HepG2 (cell line): ENCODE measurements at regions not wholly inside any gene's neighbourhood (a gene's known extent, or its start where the extent isn't known, plus 50 kb on each side); places are given as distances from the start of the nearest gene placed in this dataset.

Source experiments
- ATAC-seq: fragments of 200-7000 bp; cut with Tn5 transposase; 3 replicates; pipeline ENCODE4 v1.9.1; 2020; ENCODE audit warnings: mild to moderate bottlenecking, moderate library complexity
- BruUV-seq: library from RNA; stranded (reverse); fragments of 400-500 nt; replicated peaks from 2 replicates; lab custom pipeline; 2021; lab: Mats Ljungman, UMichigan
- CTCF ChIA-PET: fragments of 300-600 bp; formaldehyde crosslinking; extraction: SDS; loops from one replicate; lab custom pipeline; 2021; ENCODE audit warnings: low total read pairs, inconsistent platforms, low intra/inter-chr PET ratio; lab: Yijun Ruan, JAX
- POLR2A ChIA-PET: fragments of 350-600 bp; sonication (Branson Sonifier 250); formaldehyde crosslinking; loops from one replicate; lab custom pipeline; 2020; ENCODE audit warnings: antibody characterized with exemption, inconsistent platforms; lab: Yijun Ruan, JAX
- DNase-seq: peaks from one replicate; pipeline ENCODE4 v3.0.0-alpha.2; 2015; ENCODE audit warnings: low spot score
- FAIRE-seq: peaks from 3 replicates; lab custom pipeline; 2011; peaks lifted over from hg19 to GRCh38; lab: Jason Lieb, UNC
- H2AFZ ChIP-seq: one replicate; pipeline ENCODE4 v1.6.1; 2011; ENCODE audit warnings: low read length, inconsistent platforms
- H3K27ac ChIP-seq: fragments of 300-600 bp; 3 replicates; pipeline ENCODE4 v1.8.0; 2011; ENCODE audit warnings: mixed run types, mild to moderate bottlenecking, mixed read lengths, low read length, inconsistent platforms; ENCODE audit not compliant: insufficient read depth; ENCODE audit errors: extremely low read length
- H3K27me3 ChIP-seq, 2 experiments: fragments of 200-600 bp in 1 of 2; 2 replicates in 1 of 2; 3 replicates in 1 of 2; pipeline versions ENCODE4 v1.6.0 to v1.8.0; 2011; ENCODE audit warnings: low read length in 2 of 2, mild to moderate bottlenecking in 2 of 2, moderate library complexity in 2 of 2, inconsistent platforms in 1 of 2; ENCODE audit not compliant: insufficient read depth in 2 of 2, control insufficient read depth in 1 of 2
- H3K36me3 ChIP-seq, 2 experiments: fragments of 200-600 bp in 1 of 2; replicated peaks in 1 of 2; 2 replicates in 1 of 2; 3 replicates in 1 of 2; pipeline versions ENCODE4 v1.5.1 to v1.8.0; 2011; ENCODE audit warnings: low read length in 2 of 2, inconsistent platforms in 1 of 2; ENCODE audit not compliant: insufficient read depth in 2 of 2, control insufficient read depth in 1 of 2
- H3K4me1 ChIP-seq: 2 replicates; pipeline ENCODE4 v1.5.1; 2012; ENCODE audit warnings: low read length, inconsistent platforms; ENCODE audit not compliant: insufficient read depth
- H3K4me2 ChIP-seq: 2 replicates; pipeline ENCODE4 v1.6.0; 2011; ENCODE audit warnings: low read depth, low read length, inconsistent platforms
- H3K4me3 ChIP-seq, 3 experiments: fragments of 200-600 bp in 1 of 3; sonication (generic), shearing (Covaris generic) in 1 of 3; replicated peaks in 1 of 3; 2 replicates each; pipeline ENCODE4 v1.5.1; 2011 to 2016; ENCODE audit warnings: low read length in 3 of 3, inconsistent platforms in 2 of 3, low read depth in 2 of 3, mild to moderate bottlenecking in 2 of 3, control low read depth in 1 of 3, mixed read lengths in 1 of 3; ENCODE audit not compliant: insufficient read depth in 1 of 3
- H3K79me2 ChIP-seq: one replicate; pipeline ENCODE4 v1.6.1; 2011; ENCODE audit warnings: low read length, inconsistent platforms; ENCODE audit not compliant: insufficient read depth
- H3K9ac ChIP-seq: 2 replicates; pipeline ENCODE4 v1.6.0; 2011; ENCODE audit warnings: mild to moderate bottlenecking, low read depth, low read length, inconsistent platforms; ENCODE audit not compliant: insufficient read depth
- H3K9me3 ChIP-seq: 2 replicates; pipeline ENCODE4 v1.5.1; 2012; ENCODE audit warnings: mild to moderate bottlenecking, low read length
- H4K20me1 ChIP-seq: 2 replicates; pipeline ENCODE4 v1.6.0; 2011; ENCODE audit warnings: inconsistent platforms, mild to moderate bottlenecking, low read length, moderate library complexity; ENCODE audit not compliant: insufficient read depth
- CAMTA2 ChIP-seq: sonication (generic); formaldehyde crosslinking; IDR thresholded peaks from 2 replicates; pipeline ENCODE4 v1.4.0; 2020; ENCODE audit warnings: mild to moderate bottlenecking, missing genetic modification reagents, borderline replicate concordance
- GATAD2A ChIP-seq: IDR thresholded peaks from 2 replicates; pipeline ENCODE4 v1.6.1; 2016
- GRHL1 ChIP-seq: sonication (generic); formaldehyde crosslinking; conservative IDR thresholded peaks from 2 replicates; pipeline ENCODE4 v1.8.0; 2022; ENCODE audit warnings: missing genetic modification reagents
- HHEX ChIP-seq: IDR thresholded peaks from 2 replicates; pipeline ENCODE4 v1.6.1; 2016; ENCODE audit warnings: control low read depth
- HOMEZ ChIP-seq: IDR thresholded peaks from 2 replicates; pipeline ENCODE4 v1.6.1; 2016; ENCODE audit warnings: low read depth
- NCOA2 ChIP-seq: sonication (generic); formaldehyde crosslinking; IDR thresholded peaks from 2 replicates; pipeline ENCODE4 v1.8.0; 2022; ENCODE audit warnings: inconsistent platforms
- NFIB ChIP-seq: sonication (generic); formaldehyde crosslinking; IDR thresholded peaks from 2 replicates; pipeline ENCODE4 v1.9.0; 2021; ENCODE audit warnings: missing genetic modification reagents, mild to moderate bottlenecking, borderline replicate concordance
- TBX3 ChIP-seq: fragments of 450-650 bp; IDR thresholded peaks from 2 replicates; pipeline ENCODE4 v1.6.1; 2017; ENCODE audit warnings: antibody characterized with exemption, mild to moderate bottlenecking, inconsistent platforms, borderline replicate concordance
- ZKSCAN5 ChIP-seq: sonication (generic); formaldehyde crosslinking; IDR thresholded peaks from 2 replicates; pipeline ENCODE4 v1.5.1; 2020; ENCODE audit warnings: mild to moderate bottlenecking, missing genetic modification reagents
- ZNF12 ChIP-seq: sonication (generic); formaldehyde crosslinking; IDR thresholded peaks from 2 replicates; pipeline ENCODE4 v1.5.0; 2020; ENCODE audit warnings: missing genetic modification reagents
- ZNF232 ChIP-seq: sonication (generic); formaldehyde crosslinking; IDR thresholded peaks from 2 replicates; pipeline ENCODE4 v1.4.0; 2020; ENCODE audit warnings: missing genetic modification reagents, borderline replicate concordance
- ZNF337 ChIP-seq: sonication (generic); formaldehyde crosslinking; IDR thresholded peaks from 2 replicates; pipeline ENCODE4 v1.5.1; 2020; ENCODE audit warnings: missing genetic modification reagents, low read depth, mild to moderate bottlenecking, borderline replicate concordance
- ZNF512 ChIP-seq: sonication (generic); formaldehyde crosslinking; IDR thresholded peaks from 2 replicates; pipeline ENCODE4 v1.4.0; 2020; ENCODE audit warnings: mild to moderate bottlenecking, missing genetic modification reagents
- WGBS: methylation state at CpG from one replicate; pipeline ENCODE4 v1.1.6; 2017; ENCODE audit warnings: low lambda C conversion rate; 5-methylcytosine and 5-hydroxymethylcytosine counted together
- in situ Hi-C: cut with HindIII; loops from 2 replicates; pipeline ENCODE4 v1.10.0; 2017; ENCODE audit warnings: low pct_unique_long_range_greater_than_20kb; ENCODE audit not compliant: extremely low pct_ligation_motif_present
- intact Hi-C: fragments of 100-400 bp; cut with micrococcal nuclease; formaldehyde crosslinking; loops from one replicate; pipeline ENCODE4 v1.10.0; 2022; ENCODE audit not compliant: unreplicated experiment

DNA sequence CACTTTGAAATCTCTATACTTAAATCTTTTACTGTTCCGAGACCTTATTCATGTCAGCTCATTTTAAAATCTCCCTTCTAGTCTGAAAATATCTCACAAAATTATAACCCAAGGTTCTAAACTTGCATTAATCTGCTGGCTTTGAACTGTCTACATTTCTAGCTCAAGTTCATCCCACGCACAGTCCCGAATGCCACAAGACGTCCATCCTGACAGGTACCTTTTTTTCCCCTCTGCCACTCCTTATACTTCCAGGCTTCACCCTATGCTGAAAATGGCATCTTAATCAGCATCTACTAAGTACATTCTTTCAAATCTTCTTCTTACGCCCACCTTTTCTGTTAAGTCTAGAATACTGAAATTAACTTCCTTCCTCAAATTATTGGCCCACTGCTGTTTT lies 259.2 kb upstream of the GALNTL6 start:
- Histone ChIP-seq H2AFZ (no peak overlapping the region), H3K36me3 (no peaks in the 10 kb centered on the region), H3K27ac (no peak overlapping the region), H3K27me3 (no peaks in the 10 kb centered on the region), H4K20me1 (no peaks in the 10 kb centered on the region)
- POLR2A ChIA-PET: no interaction called here
- TF ChIP-seq ZNF12 (no peak), ZNF512 (CRISPR knock-in tag) (no peak)
- TF ChIP-seq, all 625 proteins: peak for 0
- in situ Hi-C loops (no loop called here), intact Hi-C loops (no loop called here)
- Histone ChIP-seq H3K79me2 (no peaks in the 10 kb centered on the region), H3K9me3 (no peaks in the 10 kb centered on the region), H3K4me2 (no peak overlapping the region), H3K4me1 (no peaks in the 10 kb centered on the region), H3K4me3 (no peak overlapping the region), H3K9ac (no peak overlapping the region)
- BruUV-seq: no TSS peak
- WGBS: 20% methylated on average over 5 of the region's 5 CpGs
- DNase-seq: no peak
- no peak for FAIRE-seq
- CTCF ChIA-PET: no interaction called here
- ATAC-seq: no peak

GRCh38 chr4:171542640-171543039 lies 270.6 kb upstream of the GALNTL6 start:
- Histone ChIP-seq H3K27ac (no peak overlapping the region), H3K4me3 (no peak overlapping the region), H3K4me1 (no peaks in the 10 kb centered on the region), H3K79me2 (no peaks in the 10 kb centered on the region), H3K9me3 (no peaks in the 10 kb centered on the region), H3K9ac (no peak overlapping the region), H3K27me3 (no peaks in the 10 kb centered on the region), H3K4me2 (no peak overlapping the region), H3K36me3 (no peaks in the 10 kb centered on the region), H2AFZ (no peak overlapping the region), H4K20me1 (no peaks in the 10 kb centered on the region)
- WGBS: 4% methylated on average over 2 of the region's 2 CpGs
- TF ChIP-seq ZNF232: no peak
- TF ChIP-seq NFIB: no peak
- TF ChIP-seq CAMTA2 (CRISPR knock-in tag): no peak
- TF ChIP-seq NCOA2 (CRISPR knock-in tag): no peak
- no peak for TF ChIP-seq HOMEZ (CRISPR knock-in tag)
- TF ChIP-seq ZNF337 (CRISPR knock-in tag): no peak
- TF ChIP-seq GRHL1 (CRISPR knock-in tag): no peak
- no peak for TF ChIP-seq ZKSCAN5 (CRISPR knock-in tag)
- no peak for TF ChIP-seq GATAD2A (CRISPR knock-in tag)
- no peak for TF ChIP-seq HHEX (CRISPR knock-in tag)
- TF ChIP-seq TBX3: no peak
- in situ Hi-C loops: no loop called here
- ChIA-PET CTCF (no interaction called here), POLR2A (no interaction called here)
- ATAC-seq (no peak), DNase-seq (no peak), FAIRE-seq (no peak)
- BruUV-seq: no TSS peak
- intact Hi-C loops: no loop called here
